DND-41 (cell line): ENCODE measurements at regions not wholly inside any gene's neighbourhood (a gene's known extent, or its start where the extent isn't known, plus 50 kb on each side); places are given as distances from the start of the nearest gene placed in this dataset.

Source experiments
- EZH2 ChIP-seq: IDR thresholded peaks from 3 replicates; pipeline ENCODE4 v1.6.1; 2012; ENCODE audit warnings: borderline replicate concordance, low read depth, mild to moderate bottlenecking, moderate library complexity, low read length, inconsistent platforms; ENCODE audit not compliant: severe bottlenecking
- TF ChIP-seq, protein P1 (sequence below): IDR thresholded peaks from 2 replicates; pipeline ENCODE4 v1.5.1; 2012; ENCODE audit warnings: borderline replicate concordance, low read length, moderate library complexity, mild to moderate bottlenecking; ENCODE audit not compliant: poor library complexity, severe bottlenecking; ENCODE audit errors: extremely low read depth

DNA sequence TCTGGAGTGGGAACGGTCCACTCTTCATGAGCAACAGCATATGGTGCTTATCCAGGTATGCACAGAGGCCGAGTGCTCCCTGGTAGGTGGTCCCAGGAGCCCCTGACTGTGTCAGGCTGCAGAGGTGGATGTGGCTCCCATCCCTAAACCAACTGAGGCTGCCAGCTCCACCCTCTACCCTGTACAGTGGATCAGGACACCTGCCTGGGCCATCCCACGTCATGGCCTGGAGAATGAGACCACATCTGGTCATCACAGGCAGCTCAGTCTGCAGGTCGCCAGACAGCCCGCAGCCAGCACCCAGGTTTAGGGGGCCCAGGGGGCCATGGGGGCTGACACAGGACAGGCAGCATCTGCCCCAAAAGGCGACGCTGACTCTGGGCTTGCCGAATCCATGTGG lies 100.3 kb upstream of the TMEM18 start:
- TF ChIP-seq, protein P1, sequence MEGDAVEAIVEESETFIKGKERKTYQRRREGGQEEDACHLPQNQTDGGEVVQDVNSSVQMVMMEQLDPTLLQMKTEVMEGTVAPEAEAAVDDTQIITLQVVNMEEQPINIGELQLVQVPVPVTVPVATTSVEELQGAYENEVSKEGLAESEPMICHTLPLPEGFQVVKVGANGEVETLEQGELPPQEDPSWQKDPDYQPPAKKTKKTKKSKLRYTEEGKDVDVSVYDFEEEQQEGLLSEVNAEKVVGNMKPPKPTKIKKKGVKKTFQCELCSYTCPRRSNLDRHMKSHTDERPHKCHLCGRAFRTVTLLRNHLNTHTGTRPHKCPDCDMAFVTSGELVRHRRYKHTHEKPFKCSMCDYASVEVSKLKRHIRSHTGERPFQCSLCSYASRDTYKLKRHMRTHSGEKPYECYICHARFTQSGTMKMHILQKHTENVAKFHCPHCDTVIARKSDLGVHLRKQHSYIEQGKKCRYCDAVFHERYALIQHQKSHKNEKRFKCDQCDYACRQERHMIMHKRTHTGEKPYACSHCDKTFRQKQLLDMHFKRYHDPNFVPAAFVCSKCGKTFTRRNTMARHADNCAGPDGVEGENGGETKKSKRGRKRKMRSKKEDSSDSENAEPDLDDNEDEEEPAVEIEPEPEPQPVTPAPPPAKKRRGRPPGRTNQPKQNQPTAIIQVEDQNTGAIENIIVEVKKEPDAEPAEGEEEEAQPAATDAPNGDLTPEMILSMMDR = no peak
- no peak for TF ChIP-seq EZH2
